ENCODE measurements at regions not wholly inside any gene's neighbourhood (a gene's known extent, or its start where the extent isn't known, plus 50 kb on each side); places are given as distances from the start of the nearest gene placed in this dataset.

DNA sequence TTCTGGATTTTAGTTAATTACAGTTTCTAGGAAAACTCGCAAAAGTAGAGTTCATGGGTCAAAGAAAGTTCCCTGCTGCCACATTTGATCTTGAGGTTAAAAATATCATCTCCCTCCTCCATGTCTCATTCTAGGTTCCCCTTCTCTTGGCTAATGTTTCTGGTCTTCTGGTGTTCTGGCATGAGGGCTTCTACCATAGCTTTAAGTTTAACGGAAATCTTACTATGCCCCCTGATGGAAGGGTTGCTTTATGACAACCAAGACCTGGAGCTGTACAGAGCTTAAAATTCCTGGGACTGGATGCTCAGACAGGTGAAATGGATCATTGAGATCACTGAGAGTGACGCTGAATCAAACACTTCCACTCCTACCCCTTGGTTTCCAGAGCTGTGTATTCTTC lies 1881.7 kb downstream of the MRPL39 start:
- Histone ChIP-seq H3K4me1 (no peaks in the 10 kb centered on the region), H3K4me2 (no peak overlapping the region), H3K4me3 (no peak overlapping the region), H3K9me3 (no peaks in the 10 kb centered on the region), H3K27ac (no peak overlapping the region)
- no peak for DNase-seq (ENCODE audit: low read depth in 1 of 2, low spot score in 1 of 2)
- no peak for FAIRE-seq
- 9% methylated on average over 3 of the region's 3 CpGs for WGBS (ENCODE audit: missing lambda C conversion rate)
- POLR2A ChIA-PET = no interaction called here
- TF ChIP-seq RFX5 (IDR thresholded peaks at IDR 0.05) (no peak), E2F6 (IDR thresholded peaks at IDR 0.05; ENCODE audit: borderline replicate concordance, low read depth) (no peak), RAD21 (conservative IDR thresholded peaks at IDR 0.05 in 1 of 2, IDR thresholded peaks at IDR 0.05 in 1 of 2) (no peak), NR3C1 (IDR thresholded peaks at IDR 0.05) (no peak), HOXA7 (CRISPR knock-in tag; IDR thresholded peaks at IDR 0.05) (no peak), TP53 (CRISPR knock-in tag; IDR thresholded peaks at IDR 0.05) (no peak), ZFP36 (IDR thresholded peaks at IDR 0.05; ENCODE audit: borderline replicate concordance, partially characterized antibody) (no peak)
- TF ChIP-seq, protein P1, sequence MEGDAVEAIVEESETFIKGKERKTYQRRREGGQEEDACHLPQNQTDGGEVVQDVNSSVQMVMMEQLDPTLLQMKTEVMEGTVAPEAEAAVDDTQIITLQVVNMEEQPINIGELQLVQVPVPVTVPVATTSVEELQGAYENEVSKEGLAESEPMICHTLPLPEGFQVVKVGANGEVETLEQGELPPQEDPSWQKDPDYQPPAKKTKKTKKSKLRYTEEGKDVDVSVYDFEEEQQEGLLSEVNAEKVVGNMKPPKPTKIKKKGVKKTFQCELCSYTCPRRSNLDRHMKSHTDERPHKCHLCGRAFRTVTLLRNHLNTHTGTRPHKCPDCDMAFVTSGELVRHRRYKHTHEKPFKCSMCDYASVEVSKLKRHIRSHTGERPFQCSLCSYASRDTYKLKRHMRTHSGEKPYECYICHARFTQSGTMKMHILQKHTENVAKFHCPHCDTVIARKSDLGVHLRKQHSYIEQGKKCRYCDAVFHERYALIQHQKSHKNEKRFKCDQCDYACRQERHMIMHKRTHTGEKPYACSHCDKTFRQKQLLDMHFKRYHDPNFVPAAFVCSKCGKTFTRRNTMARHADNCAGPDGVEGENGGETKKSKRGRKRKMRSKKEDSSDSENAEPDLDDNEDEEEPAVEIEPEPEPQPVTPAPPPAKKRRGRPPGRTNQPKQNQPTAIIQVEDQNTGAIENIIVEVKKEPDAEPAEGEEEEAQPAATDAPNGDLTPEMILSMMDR (IDR thresholded peaks at IDR 0.05) = no peak
- ATAC-seq = no peak
- CTCF ChIA-PET = no interaction called here

DNA sequence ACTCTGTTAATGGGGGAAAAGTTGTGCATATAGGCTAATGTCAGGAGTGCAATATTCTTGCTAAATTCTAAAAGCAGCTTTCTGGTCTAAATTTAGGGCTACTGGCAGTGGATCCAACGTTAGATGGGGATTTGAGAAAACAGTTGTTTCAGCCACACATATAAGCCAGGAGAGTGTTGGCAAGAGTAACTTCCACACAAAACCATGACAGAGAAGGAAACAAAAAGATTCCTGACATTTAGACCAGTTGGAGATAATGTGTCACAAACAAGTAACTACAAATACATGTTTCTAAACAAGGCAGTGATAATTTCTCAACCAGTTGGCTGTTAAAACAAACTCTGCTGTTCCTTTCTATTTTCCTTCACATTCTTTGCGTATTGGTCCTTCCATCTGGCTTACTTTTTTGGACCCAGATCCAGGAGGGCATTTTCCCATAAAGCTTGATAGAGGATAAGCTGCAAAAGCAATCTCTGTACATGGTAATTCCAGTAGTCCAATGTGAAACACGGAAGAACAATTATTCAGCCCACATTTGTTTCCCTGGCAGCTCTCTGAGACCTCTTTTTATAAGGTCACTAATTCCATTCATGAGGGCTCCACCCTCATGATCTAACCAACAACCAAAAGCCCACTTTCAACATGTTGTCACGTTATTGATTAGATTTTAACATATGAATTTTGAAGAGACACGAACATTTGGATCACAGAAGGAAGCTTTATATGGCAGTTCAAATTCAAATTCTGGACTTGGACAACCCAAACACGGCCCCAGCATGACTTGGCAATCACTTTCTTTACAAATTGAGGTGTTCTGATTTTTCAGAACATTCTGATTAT lies 1888.6 kb downstream of the MRPL39 start:
- Histone ChIP-seq H3K27ac (no peak overlapping the region), H3K4me1 (no peaks in the 10 kb centered on the region), H3K4me3 (no peak overlapping the region), H3K4me2 (no peak overlapping the region), H3K9me3 (no peaks in the 10 kb centered on the region)
- ATAC-seq (no peak), FAIRE-seq (no peak), DNase-seq (ENCODE audit: low read depth in 1 of 2, low spot score in 1 of 2) (no peak)
- POLR2A ChIA-PET = no interaction called here
- TF ChIP-seq MAX (IDR thresholded peaks at IDR 0.05) = no peak
- TF ChIP-seq, protein P2, sequence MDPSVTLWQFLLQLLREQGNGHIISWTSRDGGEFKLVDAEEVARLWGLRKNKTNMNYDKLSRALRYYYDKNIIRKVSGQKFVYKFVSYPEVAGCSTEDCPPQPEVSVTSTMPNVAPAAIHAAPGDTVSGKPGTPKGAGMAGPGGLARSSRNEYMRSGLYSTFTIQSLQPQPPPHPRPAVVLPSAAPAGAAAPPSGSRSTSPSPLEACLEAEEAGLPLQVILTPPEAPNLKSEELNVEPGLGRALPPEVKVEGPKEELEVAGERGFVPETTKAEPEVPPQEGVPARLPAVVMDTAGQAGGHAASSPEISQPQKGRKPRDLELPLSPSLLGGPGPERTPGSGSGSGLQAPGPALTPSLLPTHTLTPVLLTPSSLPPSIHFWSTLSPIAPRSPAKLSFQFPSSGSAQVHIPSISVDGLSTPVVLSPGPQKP (IDR thresholded peaks at IDR 0.05; ENCODE audit: low read depth, low read length) = no peak
- TF ChIP-seq KDM1A (IDR thresholded peaks at IDR 0.05; ENCODE audit: low read depth) = no peak
- no peak for TF ChIP-seq JUN (IDR thresholded peaks at IDR 0.05)
- no peak for TF ChIP-seq BHLHE40 (IDR thresholded peaks at IDR 0.05; ENCODE audit: low read depth, low read length)
- TF ChIP-seq, protein P3, sequence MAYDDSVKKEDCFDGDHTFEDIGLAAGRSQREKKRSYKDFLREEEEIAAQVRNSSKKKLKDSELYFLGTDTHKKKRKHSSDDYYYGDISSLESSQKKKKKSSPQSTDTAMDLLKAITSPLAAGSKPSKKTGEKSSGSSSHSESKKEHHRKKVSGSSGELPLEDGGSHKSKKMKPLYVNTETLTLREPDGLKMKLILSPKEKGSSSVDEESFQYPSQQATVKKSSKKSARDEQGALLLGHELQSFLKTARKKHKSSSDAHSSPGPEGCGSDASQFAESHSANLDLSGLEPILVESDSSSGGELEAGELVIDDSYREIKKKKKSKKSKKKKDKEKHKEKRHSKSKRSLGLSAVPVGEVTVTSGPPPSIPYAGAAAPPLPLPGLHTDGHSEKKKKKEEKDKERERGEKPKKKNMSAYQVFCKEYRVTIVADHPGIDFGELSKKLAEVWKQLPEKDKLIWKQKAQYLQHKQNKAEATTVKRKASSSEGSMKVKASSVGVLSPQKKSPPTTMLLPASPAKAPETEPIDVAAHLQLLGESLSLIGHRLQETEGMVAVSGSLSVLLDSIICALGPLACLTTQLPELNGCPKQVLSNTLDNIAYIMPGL (CRISPR knock-in tag; IDR thresholded peaks at IDR 0.05; ENCODE audit: borderline replicate concordance) = no peak
- TF ChIP-seq ZC3H11A (IDR thresholded peaks at IDR 0.05) = no peak
- TF ChIP-seq EHF (CRISPR knock-in tag; IDR thresholded peaks at IDR 0.05) = no peak
- no peak for TF ChIP-seq RFX5 (IDR thresholded peaks at IDR 0.05)
- TF ChIP-seq, protein P4, sequence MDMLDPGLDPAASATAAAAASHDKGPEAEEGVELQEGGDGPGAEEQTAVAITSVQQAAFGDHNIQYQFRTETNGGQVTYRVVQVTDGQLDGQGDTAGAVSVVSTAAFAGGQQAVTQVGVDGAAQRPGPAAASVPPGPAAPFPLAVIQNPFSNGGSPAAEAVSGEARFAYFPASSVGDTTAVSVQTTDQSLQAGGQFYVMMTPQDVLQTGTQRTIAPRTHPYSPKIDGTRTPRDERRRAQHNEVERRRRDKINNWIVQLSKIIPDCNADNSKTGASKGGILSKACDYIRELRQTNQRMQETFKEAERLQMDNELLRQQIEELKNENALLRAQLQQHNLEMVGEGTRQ (IDR thresholded peaks at IDR 0.05) = no peak
- CTCF ChIA-PET = no interaction called here
- 2% methylated on average over 6 of the region's 6 CpGs for WGBS (ENCODE audit: missing lambda C conversion rate)

Measured in A549 (cell line).